ENCODE measurements at regions not wholly inside any gene's neighbourhood (a gene's known extent, or its start where the extent isn't known, plus 50 kb on each side); places are given as distances from the start of the nearest gene placed in this dataset.

DNA sequence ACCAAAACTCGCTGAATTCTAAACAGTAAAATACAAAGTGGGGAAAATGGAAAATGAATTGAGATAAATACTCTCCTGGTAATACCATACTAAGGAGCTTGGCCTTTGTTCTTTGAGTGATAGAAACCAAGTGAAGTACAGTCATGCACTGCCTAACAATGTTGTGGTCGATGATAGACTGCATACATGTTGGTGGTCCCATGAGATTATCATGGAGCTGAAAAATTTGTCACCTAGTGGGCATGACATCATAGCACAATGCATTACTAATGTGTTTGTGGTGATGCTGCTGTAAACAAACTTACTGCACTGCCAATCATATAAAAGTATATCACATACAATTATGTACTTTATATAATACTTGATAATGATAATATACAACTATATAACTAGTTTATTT is 419.1 kb downstream of the ARL4A start:
- TF ChIP-seq EZH2 (IDR thresholded peaks at IDR 0.05; ENCODE audit: borderline replicate concordance, insufficient read depth, low read depth, low read length, poor library complexity, severe bottlenecking): no peak
- TF ChIP-seq, protein P1, sequence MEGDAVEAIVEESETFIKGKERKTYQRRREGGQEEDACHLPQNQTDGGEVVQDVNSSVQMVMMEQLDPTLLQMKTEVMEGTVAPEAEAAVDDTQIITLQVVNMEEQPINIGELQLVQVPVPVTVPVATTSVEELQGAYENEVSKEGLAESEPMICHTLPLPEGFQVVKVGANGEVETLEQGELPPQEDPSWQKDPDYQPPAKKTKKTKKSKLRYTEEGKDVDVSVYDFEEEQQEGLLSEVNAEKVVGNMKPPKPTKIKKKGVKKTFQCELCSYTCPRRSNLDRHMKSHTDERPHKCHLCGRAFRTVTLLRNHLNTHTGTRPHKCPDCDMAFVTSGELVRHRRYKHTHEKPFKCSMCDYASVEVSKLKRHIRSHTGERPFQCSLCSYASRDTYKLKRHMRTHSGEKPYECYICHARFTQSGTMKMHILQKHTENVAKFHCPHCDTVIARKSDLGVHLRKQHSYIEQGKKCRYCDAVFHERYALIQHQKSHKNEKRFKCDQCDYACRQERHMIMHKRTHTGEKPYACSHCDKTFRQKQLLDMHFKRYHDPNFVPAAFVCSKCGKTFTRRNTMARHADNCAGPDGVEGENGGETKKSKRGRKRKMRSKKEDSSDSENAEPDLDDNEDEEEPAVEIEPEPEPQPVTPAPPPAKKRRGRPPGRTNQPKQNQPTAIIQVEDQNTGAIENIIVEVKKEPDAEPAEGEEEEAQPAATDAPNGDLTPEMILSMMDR (IDR thresholded peaks at IDR 0.05): no peak
- Histone ChIP-seq H3K9ac (ENCODE audit: low read length) (no peak overlapping the region), H4K20me1 (ENCODE audit: control insufficient read depth, insufficient read depth, low read length, poor library complexity, severe bottlenecking) (no peaks in the 10 kb centered on the region), H3K79me2 (ENCODE audit: control insufficient read depth, insufficient read depth, low read length) (no peaks in the 10 kb centered on the region), H3K4me3 (ENCODE audit: control extremely low read depth in 1 of 5, extremely low read depth in 1 of 5, insufficient read depth in 1 of 5, low read depth in 2 of 5, low read length in 4 of 5) (no peak overlapping the region), H2AFZ (ENCODE audit: insufficient read depth, low read depth, low read length, poor library complexity, severe bottlenecking) (peak overlapping the region; percentile 14), H3K4me1 (ENCODE audit: control insufficient read depth in 2 of 2, insufficient read depth in 2 of 2, low read length in 2 of 2) (peaks cover 0 to 12% of the 10 kb centered on the region in 2 donors), H3K4me2 (replicated peaks; ENCODE audit: low read depth, low read length, poor library complexity, severe bottlenecking) (no peak overlapping the region), H3K36me3 (replicated peaks in 1 of 2; ENCODE audit: control extremely low read depth in 1 of 2, control insufficient read depth in 1 of 2, extremely low read depth in 1 of 2, insufficient read depth in 2 of 2, low read length in 1 of 2) (no peaks in the 10 kb centered on the region), H3K27ac (ENCODE audit: low read length in 2 of 2) (no peak overlapping the region), H3K9me3 (ENCODE audit: control extremely low read depth in 1 of 3, control insufficient read depth in 2 of 3, insufficient read depth in 1 of 3, low read length in 2 of 3) (peaks cover 0 to 15% (median 0%) of the 10 kb centered on the region in 3 donors), H3K27me3 (replicated peaks in 1 of 4; ENCODE audit: control extremely low read depth in 1 of 4, control insufficient read depth in 3 of 4, insufficient read depth in 4 of 4, low read length in 3 of 4) (no peaks in the 10 kb centered on the region)
- H3K4me3 Mint-ChIP-seq: no peak overlapping the region
- POLR2A ChIA-PET: no interaction called here
- no peak overlapping the region for H3K27ac Mint-ChIP-seq
- no peak for DNase-seq
- peaks cover 16% of the 10 kb centered on the region for H3K4me1 Mint-ChIP-seq
- CTCF ChIA-PET: interaction anchor here (1.2 kb wide), 1 partner anchor 48 kb away, joined by 3 read pairs; no protein-coding TSS in a partner anchor
- H3K27me3 Mint-ChIP-seq: no peaks in the 10 kb centered on the region
- WGBS (ENCODE audit: insufficient coverage): no CpG with 5 or more reads among the region's 2 CpGs
- no peak for ATAC-seq (ENCODE audit: low read depth)
- intact Hi-C loops (cut with micrococcal nuclease): no loop called here
- H3K9me3 Mint-ChIP-seq (ENCODE audit: insufficient read depth): no peaks in the 10 kb centered on the region

DNA sequence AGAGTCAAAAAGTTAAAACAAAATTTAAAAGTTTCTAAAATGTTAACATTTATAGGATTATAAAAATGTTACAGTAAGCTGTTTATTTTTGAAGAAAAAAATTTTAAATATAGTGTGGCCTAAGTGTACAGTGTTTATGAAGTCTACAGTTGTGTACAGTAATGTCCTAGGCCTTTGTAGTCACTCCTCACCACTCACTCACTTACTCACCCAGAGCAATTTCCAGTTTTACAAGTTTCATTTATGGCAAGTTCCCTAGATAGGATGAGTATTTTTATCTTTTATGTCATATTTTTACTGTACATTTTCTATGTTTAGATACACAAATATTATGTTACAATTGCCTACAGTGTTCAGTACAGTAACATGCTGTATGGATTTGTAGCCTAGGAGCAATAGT is 419.9 kb downstream of the ARL4A start:
- Histone ChIP-seq H3K9ac (ENCODE audit: low read length) (no peak overlapping the region), H3K4me2 (replicated peaks; ENCODE audit: low read depth, low read length, poor library complexity, severe bottlenecking) (no peak overlapping the region), H3K4me3 (ENCODE audit: control extremely low read depth in 1 of 5, extremely low read depth in 1 of 5, insufficient read depth in 1 of 5, low read depth in 2 of 5, low read length in 4 of 5) (no peak overlapping the region), H3K4me1 (ENCODE audit: control insufficient read depth in 2 of 2, insufficient read depth in 2 of 2, low read length in 2 of 2) (peaks cover 0 to 12% of the 10 kb centered on the region in 2 donors), H3K36me3 (replicated peaks in 1 of 2; ENCODE audit: control extremely low read depth in 1 of 2, control insufficient read depth in 1 of 2, extremely low read depth in 1 of 2, insufficient read depth in 2 of 2, low read length in 1 of 2) (no peaks in the 10 kb centered on the region), H2AFZ (ENCODE audit: insufficient read depth, low read depth, low read length, poor library complexity, severe bottlenecking) (no peak overlapping the region), H3K27ac (ENCODE audit: low read length in 2 of 2) (no peak overlapping the region), H3K9me3 (ENCODE audit: control extremely low read depth in 1 of 3, control insufficient read depth in 2 of 3, insufficient read depth in 1 of 3, low read length in 2 of 3) (peaks cover 0 to 15% (median 0%) of the 10 kb centered on the region in 3 donors), H3K79me2 (ENCODE audit: control insufficient read depth, insufficient read depth, low read length) (no peaks in the 10 kb centered on the region), H3K27me3 (replicated peaks in 1 of 4; ENCODE audit: control extremely low read depth in 1 of 4, control insufficient read depth in 3 of 4, insufficient read depth in 4 of 4, low read length in 3 of 4) (no peaks in the 10 kb centered on the region), H4K20me1 (ENCODE audit: control insufficient read depth, insufficient read depth, low read length, poor library complexity, severe bottlenecking) (no peaks in the 10 kb centered on the region)
- DNase-seq (no peak), ATAC-seq (ENCODE audit: low read depth) (no peak)
- Mint-ChIP-seq H3K27ac (no peak overlapping the region), H3K4me3 (no peak overlapping the region), H3K4me1 (peaks cover 16% of the 10 kb centered on the region), H3K27me3 (no peaks in the 10 kb centered on the region), H3K9me3 (ENCODE audit: insufficient read depth) (no peaks in the 10 kb centered on the region)
- TF ChIP-seq, protein P1 (IDR thresholded peaks at IDR 0.05): no peak
- TF ChIP-seq EZH2 (IDR thresholded peaks at IDR 0.05; ENCODE audit: borderline replicate concordance, insufficient read depth, low read depth, low read length, poor library complexity, severe bottlenecking): no peak
- ChIA-PET CTCF (interaction anchor here (0.7 to 1.2 kb wide), 2 partner anchors 49 to 464 kb away, joined by 3 read pairs; no protein-coding TSS in a partner anchor), POLR2A (no interaction called here)
- intact Hi-C loops (cut with micrococcal nuclease): no loop called here
